WI38 (cell line): ENCODE measurements at regions not wholly inside any gene's neighbourhood (a gene's known extent, or its start where the extent isn't known, plus 50 kb on each side); places are given as distances from the start of the nearest gene placed in this dataset.
"Not testable (repeated sequence)": the region's sequence is repeated elsewhere in the genome, so short reads cannot be mapped to it uniquely, and the experiment has no call there.

Source experiments
- H3K4me3 ChIP-seq: 2 replicates; pipeline ENCODE4 v1.5.1; 2011; ENCODE audit warnings: low read depth, mild to moderate bottlenecking, control low read depth, low read length
- TF ChIP-seq, protein P1 (sequence below): IDR thresholded peaks from 2 replicates; pipeline ENCODE4 v1.5.1; 2012; ENCODE audit warnings: low read depth, mild to moderate bottlenecking, control low read depth, low read length

DNA sequence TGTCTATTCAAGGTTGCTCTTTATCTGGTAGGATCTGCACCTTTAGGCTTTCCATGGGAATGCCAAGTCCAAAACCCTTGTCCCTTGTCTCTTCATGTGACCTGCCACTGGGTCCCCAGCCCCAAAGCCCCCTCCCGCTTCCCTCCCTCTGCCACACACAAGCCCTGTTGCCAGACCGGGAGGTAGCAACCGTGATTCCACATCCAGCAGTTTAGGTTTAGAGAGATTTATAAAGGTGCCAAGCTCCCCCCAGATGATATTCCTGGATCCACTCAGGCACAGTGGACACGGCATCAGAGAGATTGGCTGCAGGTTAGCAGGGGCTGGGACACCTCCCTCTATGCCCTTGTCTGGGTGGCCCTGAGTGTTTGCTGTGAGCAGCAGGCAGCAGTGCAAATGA, 504.7 kb downstream of the CCDC171 start:
- no peak overlapping the region for H3K4me3 ChIP-seq
- TF ChIP-seq, protein P1, sequence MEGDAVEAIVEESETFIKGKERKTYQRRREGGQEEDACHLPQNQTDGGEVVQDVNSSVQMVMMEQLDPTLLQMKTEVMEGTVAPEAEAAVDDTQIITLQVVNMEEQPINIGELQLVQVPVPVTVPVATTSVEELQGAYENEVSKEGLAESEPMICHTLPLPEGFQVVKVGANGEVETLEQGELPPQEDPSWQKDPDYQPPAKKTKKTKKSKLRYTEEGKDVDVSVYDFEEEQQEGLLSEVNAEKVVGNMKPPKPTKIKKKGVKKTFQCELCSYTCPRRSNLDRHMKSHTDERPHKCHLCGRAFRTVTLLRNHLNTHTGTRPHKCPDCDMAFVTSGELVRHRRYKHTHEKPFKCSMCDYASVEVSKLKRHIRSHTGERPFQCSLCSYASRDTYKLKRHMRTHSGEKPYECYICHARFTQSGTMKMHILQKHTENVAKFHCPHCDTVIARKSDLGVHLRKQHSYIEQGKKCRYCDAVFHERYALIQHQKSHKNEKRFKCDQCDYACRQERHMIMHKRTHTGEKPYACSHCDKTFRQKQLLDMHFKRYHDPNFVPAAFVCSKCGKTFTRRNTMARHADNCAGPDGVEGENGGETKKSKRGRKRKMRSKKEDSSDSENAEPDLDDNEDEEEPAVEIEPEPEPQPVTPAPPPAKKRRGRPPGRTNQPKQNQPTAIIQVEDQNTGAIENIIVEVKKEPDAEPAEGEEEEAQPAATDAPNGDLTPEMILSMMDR = no peak

DNA sequence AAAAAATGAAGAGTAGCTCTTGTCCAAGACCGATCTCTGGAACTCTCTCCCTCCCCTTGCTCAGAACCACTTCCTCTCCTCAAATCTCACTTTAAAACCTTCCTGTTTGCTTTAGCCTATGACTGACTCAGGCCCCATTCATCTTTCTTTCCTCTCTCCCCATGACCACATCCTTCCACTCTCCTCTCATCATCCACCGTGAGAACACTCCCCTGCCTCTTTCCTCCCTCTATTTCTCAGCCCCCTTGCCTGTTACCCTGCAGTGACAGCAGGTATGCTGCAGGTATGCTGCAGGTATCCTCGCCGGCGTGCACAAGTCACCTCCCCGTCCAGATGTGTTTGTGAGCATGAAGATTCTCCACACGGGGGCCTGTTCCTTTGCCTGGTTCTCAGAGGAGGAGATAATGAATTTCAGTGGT, 505.3 kb downstream of the CCDC171 start:
- no peak overlapping the region for H3K4me3 ChIP-seq
- TF ChIP-seq, protein P1 = no peak

DNA sequence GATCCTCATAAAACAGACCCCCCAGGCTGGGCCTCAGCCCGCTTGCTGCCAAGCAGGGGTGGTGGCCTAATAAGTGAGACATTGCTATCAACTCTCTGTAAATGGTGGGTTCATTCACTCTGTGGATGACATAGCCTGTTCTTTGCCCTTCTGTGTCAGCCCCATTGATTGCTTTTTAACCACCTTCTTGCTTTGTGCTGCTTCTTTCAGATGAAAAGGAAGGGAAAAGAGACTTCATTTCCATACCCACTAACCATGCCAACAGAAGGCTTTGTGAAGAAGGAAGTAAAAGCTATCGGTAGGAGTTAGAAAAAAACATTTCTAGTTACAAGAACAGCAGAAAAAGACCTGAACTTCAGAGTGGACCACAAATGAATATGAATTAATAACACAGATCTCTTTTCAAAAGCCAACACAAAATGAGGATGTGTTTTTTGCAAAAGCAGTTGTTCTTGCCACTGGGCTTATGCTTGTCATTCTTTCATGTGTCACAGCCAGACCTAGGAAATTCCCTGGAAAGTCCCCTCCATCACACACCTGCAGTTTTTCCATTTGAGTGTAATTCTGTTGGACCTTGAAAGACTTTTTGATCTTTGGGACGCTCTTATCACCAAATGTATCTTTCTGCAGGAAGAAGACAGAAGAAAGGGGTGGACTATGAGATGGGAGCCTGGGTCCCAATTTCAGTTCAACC, 507.7 kb downstream of the CCDC171 start:
- H3K4me3 ChIP-seq = no peak overlapping the region
- TF ChIP-seq, protein P1 = no peak

DNA sequence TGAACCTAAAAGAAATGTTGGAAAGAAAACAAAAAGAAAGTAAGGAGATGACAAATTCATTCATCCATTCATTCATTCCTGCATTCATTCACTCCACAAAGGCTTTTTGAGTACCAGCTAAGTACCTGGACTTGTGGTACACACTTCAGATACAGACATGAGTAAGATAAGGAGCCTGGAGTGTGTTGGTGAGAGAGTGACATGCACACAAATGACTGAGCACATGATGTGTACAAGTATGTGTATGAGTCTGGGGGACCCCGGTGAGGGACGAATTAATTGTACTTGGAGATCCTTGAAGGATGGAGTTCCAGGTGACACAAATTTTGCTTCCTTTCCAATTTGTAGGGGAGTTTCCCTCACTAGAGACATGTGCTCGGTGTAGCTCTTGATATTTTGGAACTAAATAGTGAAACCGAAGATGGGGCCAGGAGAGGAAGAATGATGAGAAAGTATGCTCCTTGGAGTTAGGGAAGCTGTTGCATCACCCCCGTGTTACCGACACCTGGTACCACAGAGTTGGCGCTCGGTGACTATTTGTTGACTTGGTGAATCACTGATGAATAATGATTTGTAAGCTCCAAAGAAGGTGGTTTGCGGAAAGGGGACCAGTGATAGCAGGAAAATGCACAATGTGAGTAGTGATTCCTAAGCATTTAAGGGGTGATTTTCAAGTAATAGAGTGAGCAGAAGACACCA, 509.8 kb downstream of the CCDC171 start:
- peak overlapping the region; percentile 18 for H3K4me3 ChIP-seq
- TF ChIP-seq, protein P1 = no peak

DNA sequence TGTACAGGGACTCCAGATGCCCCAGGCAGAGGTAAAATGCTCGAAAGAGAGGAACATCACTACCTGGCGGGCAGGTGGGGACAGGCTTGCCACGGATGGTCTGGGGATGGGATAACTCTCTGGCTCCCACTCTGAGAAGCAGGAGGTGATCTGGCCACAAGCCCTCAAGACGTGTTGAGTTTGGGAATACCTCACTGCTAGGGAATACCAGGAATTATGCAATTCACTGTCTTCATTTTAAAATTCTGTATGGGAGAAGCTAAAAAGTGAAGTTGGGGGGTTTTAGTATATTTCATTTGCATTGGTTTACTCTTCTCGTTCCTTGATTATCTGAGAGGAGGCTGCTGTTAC, 510.4 kb downstream of the CCDC171 start:
- peak overlapping the region; percentile 18 for H3K4me3 ChIP-seq

DNA sequence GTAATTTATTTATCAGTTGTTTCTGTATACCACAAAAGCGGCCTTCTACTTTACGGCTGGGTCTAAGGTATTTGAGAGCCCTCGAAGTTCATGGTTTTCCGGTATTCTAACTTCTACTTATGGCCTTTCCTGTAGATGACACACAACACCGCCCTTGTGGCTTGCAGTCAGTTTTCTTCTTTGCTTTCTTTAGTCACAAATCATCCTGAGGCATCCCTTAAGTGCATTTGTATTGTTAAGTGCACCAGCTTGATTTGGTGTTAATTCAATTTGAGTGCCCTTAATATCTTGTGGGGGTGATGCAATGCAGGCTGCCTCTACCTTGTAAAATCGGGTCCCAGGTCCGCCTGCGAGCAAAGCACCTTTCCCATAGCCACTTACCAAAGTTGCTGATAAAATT, 511.9 kb downstream of the CCDC171 start:
- TF ChIP-seq, protein P1 = no peak
- no peak overlapping the region for H3K4me3 ChIP-seq

More for the DNA sequence above, 510.4 kb downstream of the CCDC171 start:
- TF ChIP-seq, protein P1 = no peak

DNA sequence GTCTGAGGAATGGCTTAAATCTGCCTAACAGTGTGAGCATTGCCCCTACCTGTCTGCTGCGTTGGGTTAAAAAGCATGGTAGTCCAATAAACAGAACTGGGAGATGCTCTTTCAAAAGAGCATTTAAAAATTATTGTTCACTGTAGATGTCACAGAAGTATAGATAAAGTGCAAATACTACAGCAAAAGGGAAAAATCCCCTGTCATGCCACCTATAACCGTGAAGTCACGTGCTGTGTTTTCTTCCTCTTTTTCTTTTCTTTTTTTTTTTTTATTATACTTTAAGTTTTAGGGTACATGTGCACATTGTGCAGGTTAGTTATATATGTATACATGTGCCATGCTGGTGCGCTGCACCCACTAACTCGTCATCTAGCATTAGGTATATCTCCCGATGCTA, 513.4 kb downstream of the CCDC171 start:
- H3K4me3 ChIP-seq = not testable (repeated sequence)
